Non-pigmented ciliary epithelial cell (primary cell): ENCODE measurements at regions not wholly inside any gene's neighbourhood (a gene's known extent, or its start where the extent isn't known, plus 50 kb on each side); places are given as distances from the start of the nearest gene placed in this dataset.

ENCODE experiments used
- DNase-seq: peaks from one replicate; pipeline ENCODE4 v3.0.0-alpha.2; 2010; ENCODE audit warnings: low read depth

GRCh38 chr3:176430244-176431037 is 766.8 kb downstream of the TBL1XR1 start:
- peak; percentile 15 for DNase-seq

GRCh38 chr3:176428552-176428951 is 768.7 kb downstream of the TBL1XR1 start:
- DNase-seq: no peak

- DNase-seq: no peak
Measured at GRCh38 chr3:176426371-176426770, 770.9 kb downstream of the TBL1XR1 start.

GRCh38 chr3:176416870-176417269 is 780.4 kb downstream of the TBL1XR1 start:
- DNase-seq: no peak

GRCh38 chr3:176415661-176416295 is 781.5 kb downstream of the TBL1XR1 start:
- DNase-seq: no peak

GRCh38 chr3:176412771-176413170 is 784.5 kb downstream of the TBL1XR1 start:
- no peak for DNase-seq

- no peak for DNase-seq
Measured at GRCh38 chr3:176403531-176403930, 793.8 kb downstream of the TBL1XR1 start.

- no peak for DNase-seq
Measured at GRCh38 chr3:176401211-176401610, 796.1 kb downstream of the TBL1XR1 start.

GRCh38 chr3:176399193-176399592 is 798.1 kb downstream of the TBL1XR1 start:
- DNase-seq: no peak

GRCh38 chr3:176395240-176395639 is 802.0 kb downstream of the TBL1XR1 start:
- DNase-seq: no peak

GRCh38 chr3:176378789-176379188 is 818.5 kb downstream of the TBL1XR1 start:
- DNase-seq: no peak

GRCh38 chr3:176376531-176376930 is 820.8 kb downstream of the TBL1XR1 start:
- no peak for DNase-seq

- no peak for DNase-seq
Measured at GRCh38 chr3:176375519-176375918, 821.8 kb downstream of the TBL1XR1 start.

GRCh38 chr3:176362191-176362731 is 835.0 kb downstream of the TBL1XR1 start:
- no peak for DNase-seq

GRCh38 chr3:176359211-176359610 is 838.1 kb downstream of the TBL1XR1 start:
- no peak for DNase-seq

- DNase-seq: no peak
Measured at GRCh38 chr3:176357891-176358290, 839.4 kb downstream of the TBL1XR1 start.

- no peak for DNase-seq
Measured at GRCh38 chr3:176354843-176355242, 842.4 kb downstream of the TBL1XR1 start.

GRCh38 chr3:176352716-176353334 is 844.5 kb downstream of the TBL1XR1 start:
- DNase-seq: no peak

- DNase-seq: no peak
Measured at GRCh38 chr3:176351408-176351807, 845.9 kb downstream of the TBL1XR1 start.

GRCh38 chr3:176349706-176350105 is 847.6 kb downstream of the TBL1XR1 start:
- DNase-seq: no peak

- DNase-seq: no peak
Measured at GRCh38 chr3:176347424-176348146, 849.7 kb downstream of the TBL1XR1 start.

- no peak for DNase-seq
Measured at GRCh38 chr3:176341963-176342362, 855.3 kb downstream of the TBL1XR1 start.
